Spleen (tissue), 11 donors: ENCODE measurements at regions not wholly inside any gene's neighbourhood (a gene's known extent, or its start where the extent isn't known, plus 50 kb on each side); places are given as distances from the start of the nearest gene placed in this dataset.

Experiments used
- DNase-seq: peaks from one replicate; pipeline ENCODE4 v3.0.0-alpha.2; 2020
- H3K27ac ChIP-seq, 8 donors: fragments of 200-600 bp; sonication (generic) in 7 of 8; 1 replicate in 4 of 8; 2 replicates in 4 of 8; pipeline versions ENCODE4 v1.5.0 to v1.8.0; 2016 to 2021; ENCODE audit warnings: inconsistent platforms in 4 of 8, mild to moderate bottlenecking in 4 of 8, moderate library complexity in 1 of 8
- H3K27me3 ChIP-seq, 7 donors: fragments of 200-600 bp; sonication (generic) in 6 of 7; replicated peaks in 1 of 7; 1 replicate in 4 of 7; 2 replicates in 3 of 7; pipeline versions ENCODE4 v1.5.0 to v1.8.0; 2016 to 2021; ENCODE audit warnings: inconsistent platforms in 3 of 7, mild to moderate bottlenecking in 1 of 7
- H3K36me3 ChIP-seq, 6 donors: fragments of 200-600 bp; sonication (generic) in 5 of 6; 1 replicate in 4 of 6; 2 replicates in 2 of 6; pipeline versions ENCODE4 v1.5.0 to v1.8.0; 2016 to 2021; ENCODE audit warnings: inconsistent platforms in 2 of 6
- H3K4me1 ChIP-seq, 6 donors: fragments of 200-600 bp; sonication (generic) in 5 of 6; 1 replicate in 3 of 6; 2 replicates in 3 of 6; pipeline versions ENCODE4 v1.5.0 to v1.8.0; 2016 to 2021; ENCODE audit warnings: inconsistent platforms in 3 of 6
- H3K4me3 ChIP-seq, 8 donors: fragments of 200-600 bp; sonication (generic) in 7 of 8; 1 replicate in 4 of 8; 2 replicates in 4 of 8; pipeline versions ENCODE4 v1.5.0 to v1.8.0; 2016 to 2021; ENCODE audit warnings: inconsistent platforms in 4 of 8, mild to moderate bottlenecking in 4 of 8, moderate library complexity in 2 of 8
- H3K9me3 ChIP-seq, 8 donors: fragments of 200-600 bp; sonication (generic) in 7 of 8; 1 replicate in 4 of 8; 2 replicates in 4 of 8; pipeline versions ENCODE4 v1.5.0 to v1.8.0; 2016 to 2021; ENCODE audit warnings: inconsistent platforms in 4 of 8
- CTCF ChIP-seq, 11 experiments: fragments of 200-600 bp in 7 of 11; fragments of 450-650 bp in 4 of 11; sonication (generic) in 4 of 11; IDR thresholded peaks in 8 of 11; conservative IDR thresholded peaks in 3 of 11; 1 replicate in 7 of 11; 2 replicates in 4 of 11; pipeline versions ENCODE4 v1.4.0 to v1.8.0; 2016 to 2021; ENCODE audit warnings: antibody characterized with exemption in 11 of 11, inconsistent platforms in 4 of 11, mild to moderate bottlenecking in 1 of 11
- POLR2A ChIP-seq, 3 donors: fragments of 450-650 bp; IDR thresholded peaks; one replicate each; pipeline ENCODE4 v1.5.1; 2017; ENCODE audit warnings: antibody characterized with exemption in 3 of 3, mild to moderate bottlenecking in 1 of 3
- POLR2AphosphoS5 ChIP-seq, 3 donors: sonication (generic); formaldehyde crosslinking; IDR thresholded peaks; one replicate each; pipeline ENCODE4 v1.5.1; 2017; ENCODE audit warnings: antibody characterized with exemption in 3 of 3
- WGBS, 5 donors: extraction: QIAGEN DNeasy Blood & Tissue Kit in 3 of 5; methylation state at CpG; one replicate each; pipeline versions ENCODE4 v1.1.5 to v1.1.7; 2013 to 2018; 5-methylcytosine and 5-hydroxymethylcytosine counted together
- intact Hi-C: fragments of 100-400 bp; cut with DNase I; formaldehyde crosslinking; loops from one replicate; pipeline ENCODE4 v1.15.0; 2023; ENCODE audit warnings: low total_unique reads
- donor health status: healthy with polysubstance abuse.
- donor health status: DM: no; HTN: no; CAD: no; lungs with moderate emphysema.
- donor health status: DM: no; HTN: no; CAD: no.
- donor health status: Bipolar disorder and iron deficiency.
- donor health status: healthy.
- donor health status: DM: no; HTN: no; CAD: no.
- donor health status: DM: yes; HTN: yes; CAD: no.

GRCh38 chr6:62711750-62712149 lies 425.7 kb upstream of the KHDRBS2 start:
- no peak for DNase-seq
- WGBS, 5 donors = 92 to 100% (median 96%) methylated on average over 1 of the region's 1 CpG
- no peak overlapping the region for H3K27ac ChIP-seq
- no peaks in the 10 kb centered on the region for H3K36me3 ChIP-seq
- H3K27me3 ChIP-seq = no peaks in the 10 kb centered on the region
- TF ChIP-seq CTCF (IDR thresholded peaks at IDR 0.05 in 8 of 11, conservative IDR thresholded peaks at IDR 0.05 in 3 of 11) (no peak), POLR2AphosphoS5 (IDR thresholded peaks at IDR 0.05) (no peak)
- intact Hi-C loops = no loop called here
- no peak overlapping the region for H3K4me3 ChIP-seq
- peaks cover 0 to 37% (median 12%) of the 10 kb centered on the region in 8 donors for H3K9me3 ChIP-seq
- H3K4me1 ChIP-seq = no peaks in the 10 kb centered on the region

GRCh38 chr6:62707914-62708313 lies 421.9 kb upstream of the KHDRBS2 start:
- Histone ChIP-seq H3K4me1 (no peaks in the 10 kb centered on the region), H3K27ac (no peak overlapping the region), H3K4me3 (no peak overlapping the region), H3K27me3 (no peaks in the 10 kb centered on the region), H3K36me3 (no peaks in the 10 kb centered on the region), H3K9me3 (peaks cover 0 to 47% (median 19%) of the 10 kb centered on the region in 8 donors)
- 77 to 96% (median 93%) methylated on average over 1 of the region's 1 CpG for WGBS, 5 donors
- no peak for TF ChIP-seq POLR2AphosphoS5 (IDR thresholded peaks at IDR 0.05)
- TF ChIP-seq POLR2A (IDR thresholded peaks at IDR 0.05) = no peak
- TF ChIP-seq CTCF (IDR thresholded peaks at IDR 0.05 in 8 of 11, conservative IDR thresholded peaks at IDR 0.05 in 3 of 11) = no peak
- no peak for DNase-seq
- intact Hi-C loops = no loop called here

GRCh38 chr6:62707156-62707555 lies 421.1 kb upstream of the KHDRBS2 start:
- peaks cover 0 to 47% (median 19%) of the 10 kb centered on the region in 8 donors for H3K9me3 ChIP-seq
- H3K4me1 ChIP-seq = no peaks in the 10 kb centered on the region
- H3K4me3 ChIP-seq = no peak overlapping the region
- WGBS, 5 donors = 65 to 80% (median 69%) methylated on average over 1 of the region's 1 CpG
- no peaks in the 10 kb centered on the region for H3K27me3 ChIP-seq
- no peak for DNase-seq
- H3K27ac ChIP-seq = no peak overlapping the region
- TF ChIP-seq POLR2A (IDR thresholded peaks at IDR 0.05) = no peak
- TF ChIP-seq POLR2AphosphoS5 (IDR thresholded peaks at IDR 0.05) = no peak
- TF ChIP-seq CTCF (IDR thresholded peaks at IDR 0.05 in 8 of 11, conservative IDR thresholded peaks at IDR 0.05 in 3 of 11) = no peak
- intact Hi-C loops = no loop called here
- no peaks in the 10 kb centered on the region for H3K36me3 ChIP-seq

- intact Hi-C loops = no loop called here
- H3K4me1 ChIP-seq = no peaks in the 10 kb centered on the region
- DNase-seq = no peak
- peaks cover 0 to 36% (median 17%) of the 10 kb centered on the region in 8 donors for H3K9me3 ChIP-seq
- TF ChIP-seq POLR2AphosphoS5 (IDR thresholded peaks at IDR 0.05) (no peak), POLR2A (IDR thresholded peaks at IDR 0.05) (no peak)
- no peak overlapping the region for H3K27ac ChIP-seq
- 74 to 80% (median 79%) methylated on average over 4 of the region's 4 CpGs for WGBS, 5 donors
- H3K27me3 ChIP-seq = no peaks in the 10 kb centered on the region
- H3K36me3 ChIP-seq = no peaks in the 10 kb centered on the region
- H3K4me3 ChIP-seq = no peak overlapping the region
Measured at GRCh38 chr6:62683063-62683462, 397.0 kb upstream of the KHDRBS2 start.

GRCh38 chr6:62681108-62681507 lies 395.1 kb upstream of the KHDRBS2 start:
- Histone ChIP-seq H3K9me3 (peaks cover 0 to 56% (median 35%) of the 10 kb centered on the region in 8 donors), H3K4me3 (no peak overlapping the region), H3K27me3 (no peaks in the 10 kb centered on the region), H3K4me1 (no peaks in the 10 kb centered on the region), H3K27ac (no peak overlapping the region), H3K36me3 (no peaks in the 10 kb centered on the region)
- intact Hi-C loops = no loop called here
- WGBS, 5 donors = 33 to 60% (median 56%) methylated on average over 1 of the region's 1 CpG
- no peak for DNase-seq
- TF ChIP-seq CTCF (IDR thresholded peaks at IDR 0.05 in 8 of 11, conservative IDR thresholded peaks at IDR 0.05 in 3 of 11) = no peak
- TF ChIP-seq POLR2AphosphoS5 (IDR thresholded peaks at IDR 0.05) = no peak
- TF ChIP-seq POLR2A (IDR thresholded peaks at IDR 0.05) = no peak
